ENCODE measurements at regions not wholly inside any gene's neighbourhood (a gene's known extent, or its start where the extent isn't known, plus 50 kb on each side); places are given as distances from the start of the nearest gene placed in this dataset.

- H3K4me3 Mint-ChIP-seq = peak overlapping the region; percentile 51; the same call in 1 of the 2 replicates
- H3K27ac Mint-ChIP-seq = no peak overlapping the region
- no peaks in the 10 kb centered on the region for H3K36me3 Mint-ChIP-seq (ENCODE audit: low read depth)
- H3K27me3 Mint-ChIP-seq (ENCODE audit: insufficient read depth) = peaks cover 7% of the 10 kb centered on the region; the same call in 1 of the 2 replicates
- peaks cover 15% of the 10 kb centered on the region; the same call in 1 of the 2 replicates for H3K4me1 Mint-ChIP-seq (ENCODE audit: low read depth)
- no peak for TF ChIP-seq CTCF (IDR thresholded peaks at IDR 0.05)
- DNase-seq = no peak
- no peaks in the 10 kb centered on the region for H3K9me3 Mint-ChIP-seq
Measured at GRCh38 chr18:73038336-73038735, 170.5 kb upstream of the NETO1 start.

- no peak overlapping the region for H3K27ac Mint-ChIP-seq
- no peaks in the 10 kb centered on the region; the same call in none of the 2 replicates for H3K27me3 Mint-ChIP-seq (ENCODE audit: insufficient read depth)
- DNase-seq = no peak
- H3K36me3 Mint-ChIP-seq (ENCODE audit: low read depth) = 0 out of 2 replicates have a peak, but pooled peaks cover 2% of the 10 kb centered on the region
- H3K4me1 Mint-ChIP-seq (ENCODE audit: low read depth) = no peaks in the 10 kb centered on the region
- peaks cover 11% of the 10 kb centered on the region for H3K9me3 Mint-ChIP-seq
- no peak for TF ChIP-seq CTCF (IDR thresholded peaks at IDR 0.05)
- no peak overlapping the region for H3K4me3 Mint-ChIP-seq
Measured at GRCh38 chr18:73023975-73024374, 156.2 kb upstream of the NETO1 start.

GRCh38 chr18:73009691-73010090 lies 141.9 kb upstream of the NETO1 start:
- Mint-ChIP-seq H3K9me3 (no peaks in the 10 kb centered on the region), H3K4me3 (no peak overlapping the region), H3K36me3 (ENCODE audit: low read depth) (no peaks in the 10 kb centered on the region), H3K27ac (no peak overlapping the region), H3K27me3 (ENCODE audit: insufficient read depth) (peaks cover 3% of the 10 kb centered on the region; the same call in 1 of the 2 replicates), H3K4me1 (ENCODE audit: low read depth) (no peaks in the 10 kb centered on the region)
- no peak for DNase-seq
- TF ChIP-seq CTCF (IDR thresholded peaks at IDR 0.05) = no peak

GRCh38 chr18:73007915-73008308 lies 140.1 kb upstream of the NETO1 start:
- no peaks in the 10 kb centered on the region for H3K4me1 Mint-ChIP-seq (ENCODE audit: low read depth)
- H3K36me3 Mint-ChIP-seq (ENCODE audit: low read depth) = no peaks in the 10 kb centered on the region
- H3K27me3 Mint-ChIP-seq (ENCODE audit: insufficient read depth) = no peaks in the 10 kb centered on the region; the same call in 1 of the 2 replicates
- H3K27ac Mint-ChIP-seq = no peak overlapping the region
- no peaks in the 10 kb centered on the region for H3K9me3 Mint-ChIP-seq
- no peak for TF ChIP-seq CTCF (IDR thresholded peaks at IDR 0.05)
- no peak for DNase-seq
- H3K4me3 Mint-ChIP-seq = no peak overlapping the region

- Mint-ChIP-seq H3K4me3 (no peak overlapping the region), H3K27me3 (ENCODE audit: insufficient read depth) (no peaks in the 10 kb centered on the region; the same call in 1 of the 2 replicates), H3K27ac (no peak overlapping the region), H3K36me3 (ENCODE audit: low read depth) (no peaks in the 10 kb centered on the region), H3K9me3 (no peaks in the 10 kb centered on the region), H3K4me1 (ENCODE audit: low read depth) (no peaks in the 10 kb centered on the region)
- DNase-seq = no peak
- TF ChIP-seq CTCF (IDR thresholded peaks at IDR 0.05) = no peak
Measured at GRCh38 chr18:73007195-73007914, 139.6 kb upstream of the NETO1 start.

Data from HFFc6 (cell line).